ENCODE measurements at regions not wholly inside any gene's neighbourhood (a gene's known extent, or its start where the extent isn't known, plus 50 kb on each side); places are given as distances from the start of the nearest gene placed in this dataset.

DNA sequence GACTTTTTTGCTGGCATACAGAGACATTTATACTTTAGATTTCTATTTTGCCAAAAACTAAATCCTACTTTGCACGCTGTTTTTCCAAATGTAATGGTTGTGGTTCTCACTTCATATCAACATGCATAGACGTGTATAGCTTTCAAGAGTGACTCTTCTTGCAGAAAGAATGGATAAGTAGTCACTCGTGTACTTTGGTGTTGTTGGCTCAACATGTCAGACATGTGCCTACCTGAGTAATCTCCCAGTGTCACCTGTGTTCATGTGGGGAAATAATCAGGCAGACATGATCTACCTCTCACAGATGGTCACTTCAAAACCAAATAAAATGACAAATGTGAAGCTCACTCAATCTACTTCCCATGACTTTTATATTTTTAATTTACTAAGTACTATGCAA lies 73.1 kb downstream of the GPR88 start:
- no peak for TF ChIP-seq CTCF (IDR thresholded peaks at IDR 0.05 in 4 of 5, conservative IDR thresholded peaks at IDR 0.05 in 1 of 5)
- TF ChIP-seq POLR2A (IDR thresholded peaks at IDR 0.05), result no peak
